GM23338 (cell line): ENCODE measurements at regions not wholly inside any gene's neighbourhood (a gene's known extent, or its start where the extent isn't known, plus 50 kb on each side); places are given as distances from the start of the nearest gene placed in this dataset.

Source experiments
- CREB1 ChIP-seq: fragments of 250-450 bp; sonication (Bioruptor Pico); IDR thresholded peaks from 2 replicates; pipeline ENCODE4 v1.5.0; 2020; ENCODE audit warnings: low read depth, mild to moderate bottlenecking, moderate library complexity
- EZH2 ChIP-seq: fragments of 200-600 bp; sonication (generic); IDR thresholded peaks from one replicate; pipeline ENCODE4 v1.8.0; 2017; ENCODE audit warnings: antibody characterized with exemption, mild to moderate bottlenecking, low read depth; ENCODE audit not compliant: unreplicated experiment
- EZH2phosphoT487 ChIP-seq: fragments of 200-600 bp; sonication (generic); IDR thresholded peaks from one replicate; pipeline ENCODE4 v1.8.1; 2018; ENCODE audit warnings: antibody characterized with exemption; ENCODE audit not compliant: unreplicated experiment
- JUNB ChIP-seq: IDR thresholded peaks from one replicate; pipeline ENCODE4 v1.6.1; 2016; ENCODE audit warnings: antibody characterized with exemption; ENCODE audit not compliant: unreplicated experiment
- NANOG ChIP-seq: IDR thresholded peaks from 2 replicates; pipeline ENCODE4 v1.6.1; 2016; ENCODE audit warnings: antibody characterized with exemption, borderline replicate concordance
- POLR2AphosphoS5 ChIP-seq: IDR thresholded peaks from 2 replicates; pipeline ENCODE4 v1.6.1; 2016; ENCODE audit warnings: antibody characterized with exemption, low read depth
- STAT1 ChIP-seq: IDR thresholded peaks from one replicate; pipeline ENCODE4 v1.6.1; 2016; ENCODE audit warnings: antibody characterized with exemption; ENCODE audit not compliant: unreplicated experiment
- ZNF114 ChIP-seq: fragments of 250-450 bp; sonication (Bioruptor Pico); IDR thresholded peaks from 2 replicates; pipeline ENCODE4 v1.5.0; 2020; ENCODE audit warnings: mild to moderate bottlenecking, moderate library complexity
- ZNF331 ChIP-seq: fragments of 250-450 bp; sonication (Bioruptor Pico); IDR thresholded peaks from 2 replicates; pipeline ENCODE4 v1.5.0; 2020; ENCODE audit warnings: low read depth, mild to moderate bottlenecking, moderate library complexity
- TF ChIP-seq, protein P1 (sequence below): IDR thresholded peaks from one replicate; pipeline ENCODE4 v1.6.1; 2018; ENCODE audit warnings: antibody characterized with exemption; ENCODE audit not compliant: unreplicated experiment
- TF ChIP-seq, protein P2 (sequence below), 2 experiments: fragments of 200-600 bp in 1 of 2; sonication (generic) in 1 of 2; conservative IDR thresholded peaks; 2 replicates each; pipeline versions ENCODE4 v1.5.1 to v1.6.1; 2016 to 2017; ENCODE audit warnings: antibody characterized with exemption in 2 of 2, low read depth in 2 of 2, mild to moderate bottlenecking in 2 of 2, moderate library complexity in 1 of 2
- TF ChIP-seq, protein P3 (sequence below): IDR thresholded peaks from 2 replicates; pipeline ENCODE4 v1.6.1; 2016; ENCODE audit warnings: antibody characterized with exemption

DNA sequence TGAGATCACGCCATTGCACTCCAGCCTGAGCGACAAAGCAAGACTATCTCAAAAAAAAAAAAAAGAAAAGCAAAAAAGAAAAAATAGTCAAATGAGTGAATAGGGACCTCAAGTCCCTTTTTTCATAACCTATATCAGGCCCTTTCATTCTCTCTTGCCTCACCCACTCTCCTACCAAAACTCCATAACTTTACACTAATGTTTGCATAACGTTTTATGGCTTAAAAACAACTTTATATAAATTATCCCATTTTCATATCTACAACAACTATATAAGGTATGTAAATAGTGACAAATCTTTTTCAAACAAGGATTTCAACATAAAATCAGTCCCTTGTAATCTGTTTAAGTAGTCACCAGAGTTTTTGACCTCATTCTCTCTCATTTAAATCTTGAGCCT lies 56.9 kb upstream of the PIP5K1B start:
- TF ChIP-seq, protein P1, sequence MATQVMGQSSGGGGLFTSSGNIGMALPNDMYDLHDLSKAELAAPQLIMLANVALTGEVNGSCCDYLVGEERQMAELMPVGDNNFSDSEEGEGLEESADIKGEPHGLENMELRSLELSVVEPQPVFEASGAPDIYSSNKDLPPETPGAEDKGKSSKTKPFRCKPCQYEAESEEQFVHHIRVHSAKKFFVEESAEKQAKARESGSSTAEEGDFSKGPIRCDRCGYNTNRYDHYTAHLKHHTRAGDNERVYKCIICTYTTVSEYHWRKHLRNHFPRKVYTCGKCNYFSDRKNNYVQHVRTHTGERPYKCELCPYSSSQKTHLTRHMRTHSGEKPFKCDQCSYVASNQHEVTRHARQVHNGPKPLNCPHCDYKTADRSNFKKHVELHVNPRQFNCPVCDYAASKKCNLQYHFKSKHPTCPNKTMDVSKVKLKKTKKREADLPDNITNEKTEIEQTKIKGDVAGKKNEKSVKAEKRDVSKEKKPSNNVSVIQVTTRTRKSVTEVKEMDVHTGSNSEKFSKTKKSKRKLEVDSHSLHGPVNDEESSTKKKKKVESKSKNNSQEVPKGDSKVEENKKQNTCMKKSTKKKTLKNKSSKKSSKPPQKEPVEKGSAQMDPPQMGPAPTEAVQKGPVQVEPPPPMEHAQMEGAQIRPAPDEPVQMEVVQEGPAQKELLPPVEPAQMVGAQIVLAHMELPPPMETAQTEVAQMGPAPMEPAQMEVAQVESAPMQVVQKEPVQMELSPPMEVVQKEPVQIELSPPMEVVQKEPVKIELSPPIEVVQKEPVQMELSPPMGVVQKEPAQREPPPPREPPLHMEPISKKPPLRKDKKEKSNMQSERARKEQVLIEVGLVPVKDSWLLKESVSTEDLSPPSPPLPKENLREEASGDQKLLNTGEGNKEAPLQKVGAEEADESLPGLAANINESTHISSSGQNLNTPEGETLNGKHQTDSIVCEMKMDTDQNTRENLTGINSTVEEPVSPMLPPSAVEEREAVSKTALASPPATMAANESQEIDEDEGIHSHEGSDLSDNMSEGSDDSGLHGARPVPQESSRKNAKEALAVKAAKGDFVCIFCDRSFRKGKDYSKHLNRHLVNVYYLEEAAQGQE: no peak
- no peak for TF ChIP-seq EZH2
- TF ChIP-seq, protein P2, sequence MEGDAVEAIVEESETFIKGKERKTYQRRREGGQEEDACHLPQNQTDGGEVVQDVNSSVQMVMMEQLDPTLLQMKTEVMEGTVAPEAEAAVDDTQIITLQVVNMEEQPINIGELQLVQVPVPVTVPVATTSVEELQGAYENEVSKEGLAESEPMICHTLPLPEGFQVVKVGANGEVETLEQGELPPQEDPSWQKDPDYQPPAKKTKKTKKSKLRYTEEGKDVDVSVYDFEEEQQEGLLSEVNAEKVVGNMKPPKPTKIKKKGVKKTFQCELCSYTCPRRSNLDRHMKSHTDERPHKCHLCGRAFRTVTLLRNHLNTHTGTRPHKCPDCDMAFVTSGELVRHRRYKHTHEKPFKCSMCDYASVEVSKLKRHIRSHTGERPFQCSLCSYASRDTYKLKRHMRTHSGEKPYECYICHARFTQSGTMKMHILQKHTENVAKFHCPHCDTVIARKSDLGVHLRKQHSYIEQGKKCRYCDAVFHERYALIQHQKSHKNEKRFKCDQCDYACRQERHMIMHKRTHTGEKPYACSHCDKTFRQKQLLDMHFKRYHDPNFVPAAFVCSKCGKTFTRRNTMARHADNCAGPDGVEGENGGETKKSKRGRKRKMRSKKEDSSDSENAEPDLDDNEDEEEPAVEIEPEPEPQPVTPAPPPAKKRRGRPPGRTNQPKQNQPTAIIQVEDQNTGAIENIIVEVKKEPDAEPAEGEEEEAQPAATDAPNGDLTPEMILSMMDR (conservative IDR thresholded peaks at IDR 0.05; ENCODE audit: low read depth in 2 of 2): no peak
- TF ChIP-seq POLR2AphosphoS5: no peak
- TF ChIP-seq, protein P3, sequence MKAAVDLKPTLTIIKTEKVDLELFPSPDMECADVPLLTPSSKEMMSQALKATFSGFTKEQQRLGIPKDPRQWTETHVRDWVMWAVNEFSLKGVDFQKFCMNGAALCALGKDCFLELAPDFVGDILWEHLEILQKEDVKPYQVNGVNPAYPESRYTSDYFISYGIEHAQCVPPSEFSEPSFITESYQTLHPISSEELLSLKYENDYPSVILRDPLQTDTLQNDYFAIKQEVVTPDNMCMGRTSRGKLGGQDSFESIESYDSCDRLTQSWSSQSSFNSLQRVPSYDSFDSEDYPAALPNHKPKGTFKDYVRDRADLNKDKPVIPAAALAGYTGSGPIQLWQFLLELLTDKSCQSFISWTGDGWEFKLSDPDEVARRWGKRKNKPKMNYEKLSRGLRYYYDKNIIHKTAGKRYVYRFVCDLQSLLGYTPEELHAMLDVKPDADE: no peak
- no peak for TF ChIP-seq EZH2phosphoT487
- no peak for TF ChIP-seq JUNB
- TF ChIP-seq CREB1 (CRISPR knock-in tag): no peak
- TF ChIP-seq ZNF331 (CRISPR knock-in tag): no peak
- no peak for TF ChIP-seq ZNF114 (CRISPR knock-in tag)
- no peak for TF ChIP-seq NANOG
- no peak for TF ChIP-seq STAT1
